ENCODE measurements at regions not wholly inside any gene's neighbourhood (a gene's known extent, or its start where the extent isn't known, plus 50 kb on each side); places are given as distances from the start of the nearest gene placed in this dataset.
A peak's percentile ranks its signal among the peaks of the same experiment; 100 is the strongest.

DNA sequence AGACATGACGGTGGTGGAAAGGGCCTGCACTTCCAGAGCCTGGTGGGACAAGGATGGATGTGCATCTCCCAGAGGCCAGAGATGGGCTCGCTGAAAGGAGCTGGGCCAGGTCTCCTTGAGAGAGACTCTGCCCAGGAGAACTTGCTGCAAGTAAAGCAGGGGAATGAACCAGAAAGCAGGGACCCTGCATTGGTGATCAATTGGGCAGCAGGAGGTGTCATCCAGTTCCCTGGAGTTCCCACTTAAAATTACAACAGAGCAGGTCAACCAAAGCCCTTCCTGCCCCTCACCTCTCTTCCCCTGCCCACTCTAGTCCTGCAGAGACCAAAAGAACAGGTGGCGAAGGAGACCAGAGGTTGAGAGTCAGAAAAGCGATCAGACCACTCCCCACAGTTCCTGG, 69.7 kb upstream of the CAB39 start:
- DNase-seq (ENCODE audit: low read depth in 2 of 2): no peak

DNA sequence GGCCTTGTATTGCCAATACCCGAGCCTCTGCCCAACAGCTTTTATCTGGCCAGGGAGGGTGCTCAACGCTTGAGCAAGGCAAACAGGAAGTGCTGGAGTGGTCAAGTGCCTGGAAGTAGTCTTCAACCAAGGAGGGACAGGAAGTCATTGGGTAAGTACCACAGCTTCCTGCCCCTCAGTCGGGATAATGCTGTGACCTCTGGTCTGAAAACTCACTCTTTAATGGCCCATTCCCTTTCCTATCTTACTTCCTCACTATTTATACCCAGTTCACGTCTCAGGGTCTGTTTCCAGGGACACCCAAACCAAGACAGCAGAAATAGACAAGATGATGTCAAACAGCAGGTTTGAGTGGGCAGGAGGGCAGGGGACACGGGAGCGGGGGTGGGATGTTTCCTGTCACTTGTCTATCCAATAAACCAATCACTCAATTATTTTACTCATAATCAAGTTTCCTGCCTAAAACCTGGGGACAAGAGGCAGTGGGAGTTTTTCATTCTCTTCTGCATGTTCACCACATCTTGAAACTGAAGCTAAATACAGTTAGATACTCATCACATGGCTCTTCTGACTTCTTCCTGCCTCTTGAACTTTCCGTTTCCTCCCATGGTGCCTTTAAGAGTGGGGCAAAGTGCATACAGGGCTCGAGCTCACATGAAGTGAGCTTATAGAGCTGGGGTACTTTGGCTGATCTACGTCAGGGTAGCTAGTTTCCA, 68.9 kb upstream of the CAB39 start:
- no peak for DNase-seq (ENCODE audit: low read depth in 2 of 2)

DNA sequence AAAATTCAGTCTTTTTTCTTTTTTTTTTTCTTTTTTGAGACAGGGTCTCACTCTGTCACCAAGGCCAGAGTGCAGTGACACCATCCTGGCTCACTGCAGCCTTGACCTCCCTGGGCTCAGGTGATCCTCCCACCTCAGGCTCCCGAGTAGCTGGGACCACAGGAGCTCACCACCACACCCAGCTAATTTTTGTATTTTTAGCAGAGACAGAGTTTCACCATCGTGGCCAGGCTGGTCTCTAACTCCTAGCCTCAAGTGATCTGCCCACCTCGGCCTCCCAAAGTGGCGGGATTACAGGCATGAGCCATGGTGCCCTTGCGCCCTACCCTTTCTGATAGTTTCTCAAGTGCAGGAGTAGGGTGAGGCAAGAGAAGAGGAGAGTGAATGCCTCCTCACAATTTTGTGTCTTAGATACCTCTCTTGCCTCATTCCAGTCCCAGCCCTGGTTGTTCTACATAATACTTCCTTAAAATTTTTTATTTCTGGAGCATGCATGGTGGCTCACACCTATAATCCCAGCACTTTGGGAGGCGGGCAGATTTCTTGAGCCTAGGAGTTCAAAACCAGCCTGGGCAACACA, 68.2 kb upstream of the CAB39 start:
- DNase-seq (ENCODE audit: low read depth in 2 of 2): no peak

DNA sequence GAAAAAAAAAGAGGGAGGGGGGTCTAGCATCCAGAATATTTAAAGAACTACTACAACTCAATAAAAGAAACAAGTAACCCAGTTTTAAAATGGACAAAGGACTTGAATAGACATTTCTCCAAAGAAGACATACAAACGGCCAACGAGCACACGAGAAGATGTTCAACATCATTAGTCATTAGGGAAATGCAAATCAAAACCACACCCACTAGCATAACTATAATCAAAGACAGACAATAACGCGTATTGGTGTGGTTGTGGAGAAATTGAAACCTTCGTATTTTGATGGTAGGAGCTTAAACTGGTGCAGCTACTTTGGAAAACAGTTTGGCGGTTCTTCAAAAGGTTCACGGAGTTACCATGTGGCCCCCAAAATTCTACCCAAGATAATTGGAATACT, 64.3 kb upstream of the CAB39 start:
- no peak for DNase-seq (ENCODE audit: low read depth in 2 of 2)

DNA sequence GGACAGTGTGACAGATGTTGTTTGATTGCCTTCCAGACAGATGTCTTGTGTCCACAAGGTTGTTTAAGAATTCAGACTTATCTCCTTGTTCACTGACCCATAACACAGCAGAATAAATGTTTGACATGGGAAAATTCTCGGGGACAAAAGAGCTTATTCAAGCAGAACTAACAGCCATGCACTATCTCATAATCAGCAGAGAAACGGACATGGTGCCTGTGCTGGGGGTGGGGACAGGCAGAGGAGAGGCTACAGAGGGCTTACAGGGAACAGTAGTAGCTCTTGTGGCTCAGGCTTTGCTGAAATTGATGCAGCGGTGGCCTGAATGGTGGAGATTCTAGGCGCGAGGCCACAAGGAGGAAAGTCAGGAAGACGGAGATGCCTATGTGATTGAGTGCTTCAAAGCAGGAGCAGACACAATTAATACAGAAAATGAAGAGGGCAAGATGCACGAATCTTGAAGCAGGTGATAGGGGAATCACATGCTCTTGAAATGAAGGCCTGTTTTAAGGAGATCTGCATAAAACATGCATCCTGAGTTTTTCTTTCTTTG, 62.0 kb upstream of the CAB39 start:
- no peak for DNase-seq (ENCODE audit: low read depth in 2 of 2)

DNA sequence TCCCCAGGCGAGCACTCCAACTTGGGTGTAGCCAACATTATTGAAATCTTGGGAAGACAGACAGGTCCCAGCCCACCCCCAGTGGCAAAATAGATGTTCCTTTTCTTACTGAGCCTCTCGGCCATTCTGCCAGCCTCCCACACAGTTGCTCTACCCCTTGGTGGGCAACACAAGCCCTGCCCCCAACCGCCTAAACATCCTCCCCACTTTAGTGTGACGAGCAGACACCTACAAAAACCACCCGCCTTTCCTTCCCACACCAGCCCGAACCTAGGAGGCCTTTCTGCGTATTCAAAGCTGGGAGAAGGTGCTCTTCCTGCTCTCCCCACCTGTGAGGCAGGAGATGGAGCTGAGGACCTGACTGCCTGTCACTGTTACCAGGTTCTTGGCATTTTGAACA, 58.6 kb upstream of the CAB39 start:
- no peak for DNase-seq (ENCODE audit: low read depth in 2 of 2)

DNA sequence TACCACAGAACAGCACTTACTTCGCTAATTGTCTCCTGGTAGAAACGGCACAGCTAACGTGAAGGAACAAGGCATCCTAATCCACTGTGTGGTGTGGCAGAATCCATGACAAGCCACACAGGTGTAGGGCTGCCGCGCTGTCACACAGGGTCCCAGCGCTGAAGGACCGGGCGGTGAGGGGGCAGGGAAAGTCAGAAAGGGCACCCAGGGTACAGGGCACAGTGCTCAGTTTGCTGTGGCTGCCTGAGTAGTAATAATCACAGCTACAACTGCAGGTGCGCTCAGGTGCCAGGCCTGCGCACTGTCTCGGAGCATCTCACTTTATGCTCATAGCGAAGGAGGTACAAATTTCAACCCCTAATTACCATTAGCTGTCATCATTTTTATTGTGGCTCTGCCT, 55.2 kb upstream of the CAB39 start:
- no peak for DNase-seq (ENCODE audit: low read depth in 2 of 2)

DNA sequence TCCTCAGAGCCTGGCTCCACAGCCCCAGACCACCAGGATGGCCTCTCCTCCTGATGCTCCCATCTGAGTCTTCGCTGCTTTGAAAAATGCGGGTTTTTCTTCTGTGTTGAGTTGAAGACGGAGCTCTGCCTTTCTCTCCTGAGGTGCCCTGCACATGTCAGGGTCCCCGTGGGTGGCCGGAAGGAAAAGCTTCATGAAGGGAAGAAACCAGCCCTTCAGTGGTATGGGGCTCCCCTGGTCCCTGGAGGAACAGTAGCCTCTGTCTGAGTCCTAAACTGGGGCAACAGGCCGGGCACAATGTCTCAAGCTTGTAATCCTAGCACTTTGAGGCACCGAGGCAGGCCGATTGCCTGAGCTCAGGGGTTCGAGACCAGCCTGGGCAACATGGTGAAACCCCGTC, 54.7 kb upstream of the CAB39 start:
- DNase-seq (ENCODE audit: low read depth in 2 of 2): no peak

DNA sequence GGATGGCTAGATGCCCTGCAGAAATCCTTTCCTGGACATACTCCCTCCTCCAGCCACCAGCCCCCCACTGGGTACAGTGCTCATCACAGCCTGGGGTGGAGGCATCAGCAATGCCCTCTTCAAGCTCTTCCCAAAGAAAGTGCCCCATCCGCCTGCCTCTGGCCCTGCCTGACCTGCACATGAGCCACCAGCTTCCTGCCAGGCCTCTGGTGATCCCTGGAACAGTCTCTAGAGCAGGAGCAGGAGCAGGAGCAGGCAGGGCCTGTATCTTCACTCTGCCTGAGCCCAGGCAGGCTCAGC, 54.1 kb upstream of the CAB39 start:
- DNase-seq (ENCODE audit: low read depth in 2 of 2): no peak

DNA sequence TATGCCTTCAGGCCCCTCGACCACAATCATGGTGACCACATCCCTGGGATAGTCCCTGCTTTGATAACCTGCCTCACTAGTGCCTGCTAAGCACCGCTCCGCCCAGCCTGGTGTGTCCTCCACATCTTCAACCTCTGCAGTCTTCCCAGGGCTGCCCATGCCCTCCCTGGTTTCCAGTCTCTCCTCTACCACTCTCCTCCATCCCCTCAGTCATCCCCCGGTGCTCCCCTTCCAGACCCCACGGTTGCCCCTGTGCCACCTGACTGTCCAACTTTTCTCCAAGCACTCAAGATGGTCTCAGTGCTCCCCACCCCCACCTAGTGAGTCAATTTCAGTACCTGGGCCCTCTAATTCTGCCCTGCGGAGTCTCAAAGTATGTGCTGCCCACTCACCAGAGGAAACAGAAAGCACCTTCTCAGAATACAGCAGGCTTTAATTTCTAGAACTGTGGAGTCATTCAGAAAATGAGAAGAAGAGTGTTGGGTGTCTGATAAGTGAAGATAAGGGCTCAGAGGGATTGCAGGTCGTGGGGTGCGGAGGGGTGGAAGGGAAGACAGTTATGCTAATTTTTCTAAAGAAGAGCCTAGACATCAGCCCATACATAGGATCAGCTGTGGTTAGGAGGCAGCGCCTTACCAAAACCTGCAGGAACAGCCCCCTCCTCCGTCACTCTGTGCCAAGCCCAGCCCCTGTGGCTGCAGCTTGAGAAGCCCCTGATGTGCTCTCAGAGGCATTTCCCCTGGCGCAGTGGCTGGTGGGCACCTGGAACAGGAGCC, 53.6 kb upstream of the CAB39 start:
- DNase-seq (ENCODE audit: low read depth in 2 of 2): peak; percentile 77 to 78

DNA sequence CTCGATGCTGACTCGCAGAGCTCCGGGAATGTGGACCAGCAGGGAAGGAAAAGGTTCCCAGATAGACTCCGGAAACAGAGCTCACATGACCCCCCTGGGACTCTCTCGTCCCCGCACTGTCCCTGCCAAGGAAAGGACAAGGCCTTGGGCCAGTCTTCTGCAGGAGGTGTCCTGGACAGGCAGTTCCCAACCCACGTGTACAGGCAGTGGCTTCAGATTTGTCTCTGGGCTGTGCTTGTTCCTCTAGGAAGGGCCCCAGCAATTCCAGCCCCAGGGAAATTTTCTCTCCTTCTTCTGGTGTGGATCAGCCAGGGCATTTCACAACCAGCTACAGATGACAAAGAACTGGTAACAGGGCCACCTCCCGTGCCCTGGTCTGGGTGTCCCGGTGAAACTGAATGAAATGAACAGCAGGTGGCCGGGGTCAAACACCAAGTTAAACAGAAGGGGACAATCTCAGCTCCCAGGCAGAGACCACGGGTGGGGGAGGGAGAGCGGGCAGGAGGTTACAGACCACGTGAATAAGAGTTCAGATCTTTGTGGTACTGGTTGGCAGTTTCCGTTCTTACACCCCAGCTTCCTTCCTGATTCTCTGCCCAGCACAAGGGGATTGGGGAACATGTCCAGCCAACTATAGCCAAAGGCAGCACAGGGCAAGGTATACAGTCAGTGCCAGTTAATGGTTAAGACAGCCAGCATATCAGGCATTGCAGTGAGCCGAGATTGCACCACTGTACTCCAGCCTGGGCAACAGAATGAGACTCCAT, 52.2 kb upstream of the CAB39 start:
- no peak for DNase-seq (ENCODE audit: low read depth in 2 of 2)

DNA sequence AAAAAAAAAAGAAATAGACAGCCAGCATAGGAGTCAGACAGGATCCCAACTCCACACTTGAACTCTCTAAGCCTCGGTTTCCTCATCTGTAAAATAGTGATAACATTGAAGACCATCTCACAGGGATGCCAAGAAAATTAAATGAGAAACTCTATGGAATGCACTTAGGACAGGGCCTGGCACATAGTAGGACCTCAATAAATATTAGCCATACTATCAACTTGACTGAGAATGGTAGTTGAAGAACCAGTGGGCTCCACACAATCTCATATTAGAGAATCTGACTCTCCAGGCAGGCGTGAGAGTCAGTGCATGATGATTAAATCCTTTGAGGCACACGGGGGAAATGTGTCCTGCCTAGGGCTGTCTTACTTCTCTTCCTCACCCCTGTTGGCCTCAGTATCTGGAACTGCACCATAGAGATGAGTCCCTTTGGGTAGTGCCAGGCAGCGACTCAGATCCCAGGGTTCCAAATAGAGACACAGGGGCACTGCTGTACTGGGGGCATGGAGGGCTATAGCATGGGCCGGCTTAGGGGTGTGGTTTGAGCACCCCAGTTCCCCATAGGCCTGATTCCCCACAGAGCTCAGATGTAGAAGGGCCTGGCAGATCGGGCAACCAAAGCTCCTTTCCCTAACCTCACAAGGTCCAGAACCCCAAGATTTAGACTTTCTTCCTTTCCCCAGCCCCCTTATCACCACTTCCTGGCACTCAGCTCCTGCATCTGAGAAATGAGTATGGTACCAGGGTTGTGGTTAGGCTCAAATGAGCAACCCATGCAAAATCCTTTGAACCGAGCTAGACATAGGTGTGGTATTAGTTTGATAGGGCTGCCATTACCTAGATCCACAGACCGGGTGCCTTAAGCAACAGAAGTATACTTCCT, 51.3 kb upstream of the CAB39 start:
- DNase-seq (ENCODE audit: low read depth in 2 of 2): no peak

Data from stimulated activated CD8-positive, alpha-beta memory T cell treated with anti-CD3 and anti-CD28 coated beads, Interleukin-15, amount 100 ng/mL, for 48 hours (primary cell).